Rectal smooth muscle tissue (tissue), 1 donor: ENCODE measurements at regions not wholly inside any gene's neighbourhood (a gene's known extent, or its start where the extent isn't known, plus 50 kb on each side); places are given as distances from the start of the nearest gene placed in this dataset.

ENCODE experiments used
- H3K27ac ChIP-seq: one replicate; pipeline ENCODE4 v1.7.0; 2013; ENCODE audit warnings: low read depth, low read length, inconsistent platforms
- H3K27me3 ChIP-seq: one replicate; pipeline ENCODE4 v1.7.0; 2013; ENCODE audit warnings: low read length; ENCODE audit not compliant: control insufficient read depth, insufficient read depth
- H3K36me3 ChIP-seq: one replicate; pipeline ENCODE4 v1.7.0; 2013; ENCODE audit warnings: low read length; ENCODE audit not compliant: control insufficient read depth, insufficient read depth
- H3K4me1 ChIP-seq: one replicate; pipeline ENCODE4 v1.7.0; 2013; ENCODE audit warnings: low read length; ENCODE audit not compliant: control insufficient read depth, insufficient read depth
- H3K4me3 ChIP-seq: one replicate; pipeline ENCODE4 v1.7.0; 2013; ENCODE audit warnings: low read length
- H3K9ac ChIP-seq: one replicate; pipeline ENCODE4 v1.7.0; 2013; ENCODE audit warnings: low read length

- Histone ChIP-seq H3K9ac (no peak overlapping the region), H3K27me3 (no peaks in the 10 kb centered on the region), H3K36me3 (no peaks in the 10 kb centered on the region)
Measured at GRCh38 chr4:138320831-138321230, 78.7 kb upstream of the SLC7A11 start.

GRCh38 chr4:138320030-138320429 lies 77.9 kb upstream of the SLC7A11 start:
- Histone ChIP-seq H3K27ac (no peak overlapping the region), H3K27me3 (no peaks in the 10 kb centered on the region)

More at GRCh38 chr4:138320831-138321230, 78.7 kb upstream of the SLC7A11 start:
- no peaks in the 10 kb centered on the region for H3K4me1 ChIP-seq
- no peak overlapping the region for H3K4me3 ChIP-seq
- no peak overlapping the region for H3K27ac ChIP-seq

GRCh38 chr4:138317175-138317748 lies 75.1 kb upstream of the SLC7A11 start:
- H3K27me3 ChIP-seq: no peaks in the 10 kb centered on the region
- H3K36me3 ChIP-seq: no peaks in the 10 kb centered on the region
- H3K4me1 ChIP-seq: no peaks in the 10 kb centered on the region
- no peak overlapping the region for H3K9ac ChIP-seq
- H3K27ac ChIP-seq: no peak overlapping the region
- H3K4me3 ChIP-seq: no peak overlapping the region

More at GRCh38 chr4:138320030-138320429, 77.9 kb upstream of the SLC7A11 start:
- Histone ChIP-seq H3K36me3 (no peaks in the 10 kb centered on the region), H3K4me3 (no peak overlapping the region), H3K9ac (no peak overlapping the region), H3K4me1 (no peaks in the 10 kb centered on the region)

- no peaks in the 10 kb centered on the region for H3K4me1 ChIP-seq
- no peak overlapping the region for H3K4me3 ChIP-seq
Measured at GRCh38 chr4:138312536-138312911, 70.4 kb upstream of the SLC7A11 start.

GRCh38 chr4:138311771-138312535 lies 69.8 kb upstream of the SLC7A11 start:
- no peak overlapping the region for H3K4me3 ChIP-seq
- H3K4me1 ChIP-seq: no peaks in the 10 kb centered on the region
- H3K36me3 ChIP-seq: no peaks in the 10 kb centered on the region
- H3K27me3 ChIP-seq: no peaks in the 10 kb centered on the region
- no peak overlapping the region for H3K27ac ChIP-seq
- no peak overlapping the region for H3K9ac ChIP-seq

More at GRCh38 chr4:138312536-138312911, 70.4 kb upstream of the SLC7A11 start:
- Histone ChIP-seq H3K27me3 (no peaks in the 10 kb centered on the region), H3K27ac (no peak overlapping the region), H3K36me3 (no peaks in the 10 kb centered on the region), H3K9ac (no peak overlapping the region)

GRCh38 chr4:138310991-138311390 lies 68.8 kb upstream of the SLC7A11 start:
- Histone ChIP-seq H3K36me3 (no peaks in the 10 kb centered on the region), H3K4me3 (no peak overlapping the region), H3K4me1 (no peaks in the 10 kb centered on the region), H3K27me3 (no peaks in the 10 kb centered on the region), H3K9ac (no peak overlapping the region), H3K27ac (no peak overlapping the region)

- no peak overlapping the region for H3K27ac ChIP-seq
- H3K4me1 ChIP-seq: no peaks in the 10 kb centered on the region
- no peaks in the 10 kb centered on the region for H3K27me3 ChIP-seq
- no peaks in the 10 kb centered on the region for H3K36me3 ChIP-seq
- H3K9ac ChIP-seq: no peak overlapping the region
- no peak overlapping the region for H3K4me3 ChIP-seq
Measured at GRCh38 chr4:138310498-138310897, 68.3 kb upstream of the SLC7A11 start.

- Histone ChIP-seq H3K4me3 (no peak overlapping the region), H3K36me3 (no peaks in the 10 kb centered on the region), H3K9ac (no peak overlapping the region), H3K27me3 (no peaks in the 10 kb centered on the region), H3K4me1 (no peaks in the 10 kb centered on the region), H3K27ac (no peak overlapping the region)
Measured at GRCh38 chr4:138308356-138308755, 66.2 kb upstream of the SLC7A11 start.

- H3K36me3 ChIP-seq: no peaks in the 10 kb centered on the region
- H3K4me1 ChIP-seq: no peaks in the 10 kb centered on the region
- no peak overlapping the region for H3K27ac ChIP-seq
- H3K27me3 ChIP-seq: no peaks in the 10 kb centered on the region
- H3K9ac ChIP-seq: no peak overlapping the region
- no peak overlapping the region for H3K4me3 ChIP-seq
Measured at GRCh38 chr4:138307319-138307718, 65.2 kb upstream of the SLC7A11 start.

- H3K27ac ChIP-seq: no peak overlapping the region
- no peaks in the 10 kb centered on the region for H3K27me3 ChIP-seq
- no peaks in the 10 kb centered on the region for H3K36me3 ChIP-seq
- no peak overlapping the region for H3K9ac ChIP-seq
- H3K4me3 ChIP-seq: no peak overlapping the region
- no peaks in the 10 kb centered on the region for H3K4me1 ChIP-seq
Measured at GRCh38 chr4:138305050-138305449, 62.9 kb upstream of the SLC7A11 start.

- Histone ChIP-seq H3K27ac (no peak overlapping the region), H3K36me3 (no peaks in the 10 kb centered on the region), H3K27me3 (no peaks in the 10 kb centered on the region), H3K4me1 (no peaks in the 10 kb centered on the region), H3K9ac (no peak overlapping the region), H3K4me3 (no peak overlapping the region)
Measured at GRCh38 chr4:138301536-138301935, 59.4 kb upstream of the SLC7A11 start.

- Histone ChIP-seq H3K27me3 (no peaks in the 10 kb centered on the region), H3K4me3 (no peak overlapping the region), H3K27ac (no peak overlapping the region), H3K4me1 (no peaks in the 10 kb centered on the region), H3K9ac (no peak overlapping the region), H3K36me3 (no peaks in the 10 kb centered on the region)
Measured at GRCh38 chr4:138300616-138301015, 58.5 kb upstream of the SLC7A11 start.

GRCh38 chr4:138299881-138300280 lies 57.7 kb upstream of the SLC7A11 start:
- Histone ChIP-seq H3K27ac (no peak overlapping the region), H3K4me3 (no peak overlapping the region), H3K36me3 (no peaks in the 10 kb centered on the region), H3K9ac (no peak overlapping the region), H3K27me3 (no peaks in the 10 kb centered on the region), H3K4me1 (no peaks in the 10 kb centered on the region)
